ENCODE measurements at regions not wholly inside any gene's neighbourhood (a gene's known extent, or its start where the extent isn't known, plus 50 kb on each side); places are given as distances from the start of the nearest gene placed in this dataset.
"Not testable (repeated sequence)": the region's sequence is repeated elsewhere in the genome, so short reads cannot be mapped to it uniquely, and the experiment has no call there.

- DNase-seq: not testable (repeated sequence)
Measured at GRCh38 chrY:18599606-18600005, 53.1 kb downstream of the HSFY1 start.

- DNase-seq: not testable (repeated sequence)
Measured at GRCh38 chrY:18601287-18601686, 54.8 kb downstream of the HSFY1 start.

- not testable (repeated sequence) for DNase-seq
Measured at GRCh38 chrY:18606251-18606650, 59.7 kb downstream of the HSFY1 start.

DNA sequence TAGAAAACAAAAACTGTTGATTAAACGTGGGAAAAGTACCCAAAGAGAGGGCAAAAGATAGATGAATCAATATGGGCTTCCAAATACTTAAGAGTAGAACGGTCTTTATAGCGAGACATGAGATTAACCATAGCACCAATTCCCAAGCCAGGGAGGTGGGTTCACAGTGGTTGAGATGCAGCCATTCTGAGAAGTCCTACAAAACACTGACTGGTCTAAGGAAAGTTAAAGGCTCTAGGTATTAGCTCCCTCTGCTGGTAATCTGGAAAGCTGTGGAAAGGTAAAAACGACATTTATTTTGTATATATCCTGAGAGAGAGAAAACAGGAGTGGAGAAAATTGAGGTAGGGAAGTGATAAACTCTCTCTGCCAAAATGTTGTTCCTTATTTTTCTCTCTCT lies 61.7 kb downstream of the HSFY1 start:
- DNase-seq: not testable (repeated sequence)

DNA sequence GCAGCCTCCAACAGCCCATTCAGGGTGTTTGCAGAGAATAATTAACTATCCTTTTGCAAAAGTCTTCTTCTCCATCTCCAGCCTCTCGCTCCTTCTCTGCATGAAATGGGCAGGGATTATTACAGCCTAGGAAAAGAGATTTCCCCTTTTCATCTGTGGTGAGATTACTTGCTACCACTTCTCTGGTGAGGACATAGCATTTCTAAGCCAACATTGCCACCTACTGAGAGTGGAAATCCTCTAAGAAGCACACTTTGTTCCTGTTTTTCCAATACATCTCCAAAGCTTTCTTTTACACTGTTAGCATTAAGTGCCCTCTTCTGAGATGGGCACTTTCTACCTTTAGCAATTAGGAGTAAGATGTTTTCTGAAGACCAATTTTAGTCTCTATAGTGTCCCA lies 69.3 kb downstream of the HSFY1 start:
- DNase-seq: not testable (repeated sequence)

DNA sequence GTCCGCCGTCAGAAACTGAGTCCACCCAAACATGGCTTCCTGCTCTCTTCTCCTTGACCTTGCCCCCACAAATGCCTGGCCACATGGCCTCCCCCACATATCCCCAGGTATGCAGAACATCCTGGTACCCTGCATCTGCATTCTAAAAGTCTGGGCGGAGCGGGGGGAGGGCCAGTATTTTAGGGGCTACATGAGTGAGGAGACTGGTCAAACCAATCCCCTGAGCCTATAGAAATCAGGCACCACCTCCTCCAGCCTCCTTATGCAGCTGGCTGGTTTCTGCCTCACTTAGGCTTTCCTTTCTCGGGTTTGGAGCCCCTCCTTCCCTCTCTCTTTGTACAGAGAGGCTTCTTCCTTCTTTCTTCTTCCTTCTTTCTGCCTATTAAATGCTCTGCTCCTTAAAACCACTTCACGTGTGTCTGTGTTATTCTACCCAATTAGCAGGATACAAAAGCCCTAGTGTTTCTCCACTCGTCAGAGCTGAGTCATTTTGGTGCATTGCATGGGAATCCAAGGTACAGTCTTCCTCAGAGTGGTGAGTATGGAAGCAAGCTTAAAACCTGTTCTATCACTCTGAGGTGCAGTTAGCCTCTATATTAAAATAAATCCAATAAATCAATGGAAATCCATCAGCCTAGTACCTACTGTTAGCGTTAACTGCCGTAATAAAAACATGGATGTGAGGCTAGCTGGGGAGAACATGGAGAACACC lies 83.4 kb downstream of the HSFY1 start:
- not testable (repeated sequence) for DNase-seq

- DNase-seq: not testable (repeated sequence)
Measured at GRCh38 chrY:18630571-18630970, 84.1 kb downstream of the HSFY1 start.

DNA sequence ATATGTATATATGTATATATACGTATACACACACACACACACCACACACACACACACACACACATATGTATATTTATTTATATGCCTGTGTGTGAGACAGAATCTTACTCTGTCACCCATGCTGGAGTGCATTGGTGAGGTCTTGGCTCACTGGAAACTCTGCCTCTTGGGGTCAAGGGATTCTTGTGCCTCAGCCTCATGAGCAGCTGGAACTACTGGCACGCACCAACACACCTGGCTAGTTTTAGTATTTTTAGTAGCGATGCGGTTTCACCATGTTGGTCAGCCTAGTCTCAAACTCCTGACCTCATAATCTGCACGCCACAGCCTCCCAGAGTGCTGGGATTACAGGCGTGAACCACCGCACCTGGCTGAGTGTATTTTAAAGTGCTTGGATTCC lies 85.1 kb downstream of the HSFY1 start:
- not testable (repeated sequence) for DNase-seq

DNA sequence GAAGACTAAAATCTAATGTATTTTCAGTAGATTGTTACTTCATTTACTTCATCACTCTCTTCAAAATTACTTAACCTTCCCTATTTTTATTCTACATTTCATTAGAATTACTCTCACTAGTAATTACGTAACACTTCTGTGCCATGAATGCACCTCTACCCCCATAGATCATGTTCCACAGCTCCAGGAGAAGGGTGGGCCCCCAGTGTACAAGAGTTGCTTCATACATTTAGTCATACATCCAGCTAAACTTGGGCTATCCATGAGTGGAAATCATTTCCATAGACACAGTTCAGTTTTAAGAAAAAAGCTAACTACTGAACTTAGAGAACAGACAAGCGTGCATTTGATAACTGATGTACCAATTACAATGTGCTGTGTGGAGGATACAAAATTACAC lies 104.2 kb downstream of the HSFY1 start:
- DNase-seq: no peak

DNA sequence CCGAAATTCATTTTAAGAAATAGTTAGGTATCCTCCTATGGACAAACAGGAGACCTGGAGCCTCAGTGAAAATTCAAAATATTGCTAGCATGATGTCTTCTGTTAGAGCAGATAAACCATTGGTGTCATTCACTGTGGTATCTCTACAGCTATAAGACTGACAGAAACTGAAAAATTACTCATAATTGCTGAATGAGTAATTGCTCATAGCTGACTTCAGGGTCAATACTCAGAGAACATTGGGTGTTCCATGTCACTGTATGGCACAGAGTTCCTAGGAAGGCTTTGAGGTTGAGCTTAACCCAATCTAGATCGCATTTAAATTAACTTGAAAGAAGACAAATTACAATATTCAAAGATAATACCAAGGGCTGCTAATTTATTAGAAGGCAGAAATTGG lies 109.0 kb downstream of the HSFY2 start:
- no peak for DNase-seq

- DNase-seq: peak; percentile 24
Measured at GRCh38 chrY:18669790-18670189, 103.7 kb downstream of the HSFY2 start.

DNA sequence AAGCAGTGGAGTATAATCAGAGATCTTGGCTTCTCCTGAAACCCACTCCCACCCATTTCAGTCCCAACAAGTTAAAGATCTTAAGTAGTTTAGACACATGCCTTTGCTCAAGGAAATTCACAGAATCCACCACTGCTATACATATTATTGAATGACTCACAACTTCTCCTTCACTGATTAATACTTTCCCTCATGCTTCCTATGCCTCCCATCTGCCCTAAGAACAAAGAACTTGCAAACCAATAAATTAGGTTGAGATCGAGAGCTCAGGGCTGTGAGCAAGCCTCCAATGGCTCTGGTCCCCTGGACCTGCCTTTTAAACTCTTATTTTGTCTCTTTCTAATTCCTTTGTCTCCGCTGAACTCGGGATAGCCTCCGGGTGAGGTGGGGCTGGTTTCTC lies 101.6 kb downstream of the HSFY2 start:
- no peak for DNase-seq

- not testable (repeated sequence) for DNase-seq
Measured at GRCh38 chrY:18686027-18686426, 87.5 kb downstream of the HSFY2 start.

- DNase-seq: not testable (repeated sequence)
Measured at GRCh38 chrY:18688362-18688761, 85.2 kb downstream of the HSFY2 start.

- DNase-seq: not testable (repeated sequence)
Measured at GRCh38 chrY:18689420-18689819, 84.1 kb downstream of the HSFY2 start.

GRCh38 chrY:18689890-18690593 lies 83.5 kb downstream of the HSFY2 start:
- DNase-seq: not testable (repeated sequence)

DNA sequence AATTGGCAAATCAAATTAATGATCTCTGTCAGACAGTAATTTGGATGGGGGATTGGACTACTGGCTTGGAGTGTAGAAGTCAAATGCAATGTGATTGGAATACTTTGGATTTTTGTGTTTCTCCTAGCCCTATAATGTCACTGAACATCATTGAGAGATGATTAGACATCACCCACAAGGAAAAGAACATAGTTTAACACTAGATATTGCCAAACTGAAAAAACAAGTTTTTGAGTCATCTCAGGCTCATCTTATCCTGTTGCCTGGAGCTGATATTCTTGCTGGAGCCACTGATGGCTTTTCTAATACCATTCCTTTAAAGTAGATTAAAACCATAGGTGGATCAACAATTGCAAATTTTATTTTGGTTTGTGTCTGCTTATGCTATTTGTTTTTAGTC lies 76.7 kb downstream of the HSFY2 start:
- not testable (repeated sequence) for DNase-seq

DNA sequence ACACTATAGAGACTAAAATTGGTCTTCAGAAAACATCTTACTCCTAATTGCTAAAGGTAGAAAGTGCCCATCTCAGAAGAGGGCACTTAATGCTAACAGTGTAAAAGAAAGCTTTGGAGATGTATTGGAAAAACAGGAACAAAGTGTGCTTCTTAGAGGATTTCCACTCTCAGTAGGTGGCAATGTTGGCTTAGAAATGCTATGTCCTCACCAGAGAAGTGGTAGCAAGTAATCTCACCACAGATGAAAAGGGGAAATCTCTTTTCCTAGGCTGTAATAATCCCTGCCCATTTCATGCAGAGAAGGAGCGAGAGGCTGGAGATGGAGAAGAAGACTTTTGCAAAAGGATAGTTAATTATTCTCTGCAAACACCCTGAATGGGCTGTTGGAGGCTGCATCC lies 69.3 kb downstream of the HSFY2 start:
- DNase-seq: not testable (repeated sequence)

- DNase-seq: not testable (repeated sequence)
Measured at GRCh38 chrY:18711785-18712184, 61.8 kb downstream of the HSFY2 start.

GRCh38 chrY:18713760-18714159 lies 59.8 kb downstream of the HSFY2 start:
- not testable (repeated sequence) for DNase-seq

DNA sequence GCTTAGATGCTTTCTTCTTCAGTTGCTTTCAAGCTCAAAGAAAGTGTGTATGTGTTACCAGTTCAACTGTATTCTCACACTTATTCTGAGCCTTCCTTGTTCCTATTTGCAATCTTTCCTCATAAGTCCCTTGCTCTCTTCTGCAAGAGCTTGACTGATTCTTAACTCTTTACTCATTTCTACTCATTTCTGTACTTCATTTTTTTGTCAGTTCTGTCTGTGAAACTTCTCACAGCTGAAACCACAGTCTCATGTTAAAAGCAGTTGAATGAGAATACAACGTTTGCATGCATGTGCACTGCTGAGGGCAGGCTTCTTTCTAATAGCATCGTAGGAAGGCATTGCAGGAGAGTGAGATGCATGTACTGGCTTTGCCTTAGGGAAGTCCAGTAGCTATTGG lies 54.8 kb downstream of the HSFY2 start:
- DNase-seq: not testable (repeated sequence)

DNA sequence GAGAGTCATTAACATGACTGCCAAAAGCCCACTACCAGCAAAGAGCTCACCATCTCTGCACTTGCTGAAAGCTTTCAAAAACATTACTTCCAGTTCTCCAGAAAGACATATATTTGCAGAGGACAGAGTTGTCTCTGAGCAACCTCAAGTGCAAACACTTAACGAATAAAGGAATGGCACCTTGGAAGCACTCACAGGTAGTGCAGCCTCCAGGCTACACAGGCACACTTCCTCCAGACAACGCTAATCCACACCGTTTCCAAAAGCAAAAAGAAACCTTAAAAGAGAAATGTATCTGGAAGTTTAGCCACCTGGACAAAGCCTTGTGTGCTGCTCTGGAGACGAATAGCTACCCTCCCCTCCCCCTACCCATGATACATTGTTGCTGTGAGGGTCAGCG lies 53.1 kb downstream of the HSFY2 start:
- not testable (repeated sequence) for DNase-seq

Measured in stimulated activated CD4-positive, alpha-beta T cell treated with anti-CD3 and anti-CD28 coated beads, Interleukin-15, amount 100 ng/mL, for 24 hours (primary cell).